Activated CD8-positive, alpha-beta memory T cell treated with anti-CD3 and anti-CD28 coated beads, Interleukin-2, amount 50 U/mL, for 1 hour (primary cell): ENCODE measurements at regions not wholly inside any gene's neighbourhood (a gene's known extent, or its start where the extent isn't known, plus 50 kb on each side); places are given as distances from the start of the nearest gene placed in this dataset.
"Not testable (repeated sequence)": the region's sequence is repeated elsewhere in the genome, so short reads cannot be mapped to it uniquely, and the experiment has no call there.

ENCODE experiments used
- DNase-seq: peaks from one replicate; pipeline ENCODE4 v3.0.0-alpha.2; 2020; ENCODE audit errors: extremely low read depth

DNA sequence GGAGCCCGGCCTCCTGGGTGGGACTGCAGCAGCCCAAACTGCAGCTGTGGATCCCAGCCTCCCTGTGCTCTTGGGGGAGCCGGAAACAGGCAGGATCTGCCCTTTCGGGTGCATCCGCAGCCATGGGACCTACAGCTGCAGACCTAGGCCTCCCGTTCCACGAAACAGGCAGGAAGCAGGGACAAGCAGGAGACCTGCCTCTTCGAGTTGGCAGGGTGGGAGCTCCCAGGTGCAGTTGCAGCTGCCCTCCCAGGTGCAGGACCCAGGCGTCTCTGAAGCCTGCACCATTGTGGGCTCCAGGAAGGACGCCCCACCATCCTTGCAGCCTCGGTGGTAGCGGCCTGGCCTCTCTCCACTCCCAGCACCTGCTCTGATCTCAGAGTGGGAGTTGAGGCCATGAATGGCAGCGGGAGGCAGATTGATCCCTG, 189.0 kb upstream of the KLHL1 start:
- DNase-seq = no peak

DNA sequence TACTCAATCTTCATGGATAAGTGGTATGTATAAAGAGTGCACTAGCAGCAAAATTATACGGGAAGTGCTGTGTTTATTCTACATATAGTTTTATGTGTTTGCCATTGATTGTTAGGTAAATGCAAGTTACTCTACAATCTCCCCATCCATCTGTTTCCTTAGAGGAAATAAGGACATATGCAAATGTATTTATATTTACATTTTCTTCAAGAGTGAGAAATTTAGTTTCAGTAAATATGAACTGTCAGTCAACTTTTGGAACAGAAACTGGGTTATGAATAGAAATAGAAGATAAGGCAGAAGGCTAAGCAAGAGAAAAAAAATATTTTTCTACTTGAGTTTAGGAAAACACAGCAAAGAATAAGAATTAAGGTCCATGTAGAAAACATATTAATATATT, 176.1 kb upstream of the KLHL1 start:
- no peak for DNase-seq

- DNase-seq = no peak
These were observed 167.6 kb upstream of the KLHL1 start for GRCh38 chr13:70275841-70276240.

DNA sequence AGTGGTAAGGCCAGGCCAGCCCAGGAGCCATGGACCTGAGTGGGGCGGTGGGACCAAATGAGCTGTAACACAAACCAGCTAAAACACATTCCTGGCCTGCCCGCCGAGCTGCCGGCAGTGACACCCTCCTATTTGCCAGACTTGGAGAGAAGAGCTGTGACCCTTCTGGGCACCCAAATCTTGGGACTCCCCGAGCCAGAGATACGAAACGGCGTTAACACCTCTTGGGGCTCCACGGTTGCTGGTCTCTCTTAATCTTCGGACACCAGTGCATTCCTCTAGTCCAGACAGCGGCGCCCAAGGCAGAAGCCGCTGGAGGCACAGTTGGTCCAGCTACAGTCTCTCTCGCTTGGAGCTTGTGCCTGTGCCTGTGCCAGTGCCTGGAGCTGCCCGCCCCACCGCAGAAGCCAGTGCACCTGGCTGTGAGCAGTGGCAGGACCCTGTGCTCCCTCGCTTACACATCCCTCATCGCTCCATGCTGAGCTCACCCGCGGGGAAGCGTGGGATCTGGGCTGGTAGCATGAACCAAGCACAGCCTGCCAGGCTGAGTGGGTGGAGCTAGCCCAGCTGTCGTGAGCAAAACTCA, 147.2 kb upstream of the KLHL1 start:
- DNase-seq = no peak

GRCh38 chr13:70253834-70254233, 145.6 kb upstream of the KLHL1 start:
- DNase-seq = no peak

DNA sequence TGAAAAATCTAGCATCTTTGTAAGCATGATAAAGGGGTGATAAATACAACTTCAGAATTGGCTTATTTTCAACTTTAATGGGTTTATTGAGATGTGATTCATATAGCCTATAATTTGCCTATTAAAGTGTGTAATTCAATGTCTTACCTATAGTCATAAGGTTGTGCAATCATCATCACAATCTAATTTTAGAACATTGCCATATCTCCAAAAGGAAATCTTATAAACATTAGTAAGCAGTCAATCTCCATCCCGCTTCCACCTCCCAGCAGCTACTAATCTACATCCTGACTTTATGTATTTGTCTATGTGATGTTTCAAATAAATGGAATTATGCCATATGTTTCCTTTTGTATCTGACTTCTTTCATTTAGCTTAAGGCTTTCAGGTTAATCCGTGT, 145.2 kb upstream of the KLHL1 start:
- no peak for DNase-seq

GRCh38 chr13:70249332-70250064, 141.2 kb upstream of the KLHL1 start:
- DNase-seq = no peak

DNA sequence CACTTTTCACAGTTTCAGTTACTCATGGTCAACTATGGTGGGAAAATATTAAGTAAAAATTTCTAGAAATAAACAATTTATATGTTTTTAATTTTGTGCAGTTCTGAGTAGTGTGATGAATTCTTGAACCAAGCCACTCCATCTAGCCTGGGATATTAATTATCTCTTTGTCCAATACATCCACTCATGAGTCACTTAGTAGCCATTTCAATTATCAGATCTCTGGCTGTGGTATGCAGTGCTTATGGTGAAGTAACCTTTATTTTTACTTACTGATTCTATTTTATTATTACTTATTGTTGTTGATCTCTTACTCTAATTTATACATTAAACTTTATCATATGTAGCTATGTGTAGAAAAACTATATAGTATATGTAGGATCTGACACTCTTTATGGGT, 128.9 kb upstream of the KLHL1 start:
- no peak for DNase-seq

DNA sequence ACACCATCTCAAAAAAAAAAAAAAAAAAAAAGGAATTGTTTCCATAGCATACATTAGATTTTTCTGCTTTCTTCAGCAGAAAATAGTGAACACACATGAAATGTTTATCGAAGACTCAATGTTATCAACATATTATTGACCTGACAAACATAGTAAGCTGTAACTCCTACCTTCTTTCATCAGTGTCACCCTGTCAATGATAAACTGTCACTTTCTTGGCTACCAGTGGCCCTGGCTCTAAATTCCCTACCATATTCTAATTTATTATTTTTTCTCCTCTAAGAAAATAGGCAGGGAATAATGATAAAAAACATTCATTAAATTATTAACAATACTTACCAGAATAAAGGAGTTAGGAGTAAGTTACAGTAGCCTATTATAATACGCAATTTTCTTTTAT, 127.3 kb upstream of the KLHL1 start:
- no peak for DNase-seq

- DNase-seq = no peak
These were observed 115.7 kb upstream of the KLHL1 start for GRCh38 chr13:70223911-70224310.

DNA sequence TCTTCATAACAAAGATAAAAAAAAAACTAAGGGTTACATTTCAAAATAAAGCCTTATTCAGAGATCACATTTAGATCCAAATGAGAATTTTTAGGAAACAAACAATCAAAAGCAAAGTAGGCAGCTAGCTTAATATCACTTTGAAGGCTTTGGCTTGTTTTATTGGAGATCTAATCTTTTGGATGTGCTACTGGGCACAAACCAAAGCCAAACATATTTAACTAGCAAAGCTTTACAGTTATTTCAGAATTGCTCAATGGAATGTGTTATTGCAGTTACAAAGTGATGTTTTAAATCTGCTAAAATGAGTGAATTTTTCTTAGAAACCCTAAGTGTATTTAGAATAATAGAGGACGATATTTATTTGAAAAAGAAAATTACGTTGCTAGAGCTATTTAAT, 114.7 kb upstream of the KLHL1 start:
- no peak for DNase-seq

GRCh38 chr13:70218618-70219017, 110.4 kb upstream of the KLHL1 start:
- no peak for DNase-seq

DNA sequence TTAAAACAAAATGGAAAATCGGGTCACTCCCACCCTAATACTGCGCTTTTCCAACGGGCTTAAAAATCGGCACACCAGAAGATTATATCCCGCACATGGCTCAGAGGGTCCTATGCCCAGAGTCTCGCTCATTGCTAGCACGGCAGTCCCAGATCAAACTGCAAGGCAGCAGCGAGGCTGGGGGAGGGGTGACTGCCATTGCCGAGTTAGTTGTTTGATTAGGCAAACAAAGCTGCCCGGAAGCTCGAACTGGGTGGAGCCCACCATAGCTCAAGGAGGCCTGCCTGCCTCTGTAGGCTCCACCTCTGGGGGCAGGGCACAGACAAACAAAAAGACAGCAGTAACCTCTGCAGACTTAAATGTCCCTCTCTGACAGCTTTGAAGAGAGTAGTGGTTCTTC, 100.7 kb upstream of the KLHL1 start:
- DNase-seq = not testable (repeated sequence)

GRCh38 chr13:70206671-70207070, 98.4 kb upstream of the KLHL1 start:
- DNase-seq = no peak

- no peak for DNase-seq
These were observed 95.5 kb upstream of the KLHL1 start for GRCh38 chr13:70203661-70204229.

DNA sequence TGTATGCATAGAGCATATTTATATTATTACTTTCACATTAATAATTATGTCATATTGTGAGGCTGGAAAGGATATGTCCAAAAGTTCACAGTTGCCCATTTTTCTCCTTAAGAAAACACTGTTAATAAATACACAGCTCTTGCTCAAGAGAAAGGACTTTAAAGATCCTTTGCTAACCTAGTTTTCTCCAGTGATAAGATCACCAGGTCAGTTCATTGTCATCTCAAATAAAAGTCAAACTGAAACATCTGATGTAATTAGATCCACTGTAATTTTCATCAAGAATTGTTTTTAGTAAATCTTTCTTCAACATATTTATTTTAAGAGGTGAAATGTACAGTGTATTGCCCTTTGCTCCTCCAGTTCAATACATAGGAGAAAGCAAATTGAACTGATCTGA, 82.8 kb upstream of the KLHL1 start:
- DNase-seq = no peak

DNA sequence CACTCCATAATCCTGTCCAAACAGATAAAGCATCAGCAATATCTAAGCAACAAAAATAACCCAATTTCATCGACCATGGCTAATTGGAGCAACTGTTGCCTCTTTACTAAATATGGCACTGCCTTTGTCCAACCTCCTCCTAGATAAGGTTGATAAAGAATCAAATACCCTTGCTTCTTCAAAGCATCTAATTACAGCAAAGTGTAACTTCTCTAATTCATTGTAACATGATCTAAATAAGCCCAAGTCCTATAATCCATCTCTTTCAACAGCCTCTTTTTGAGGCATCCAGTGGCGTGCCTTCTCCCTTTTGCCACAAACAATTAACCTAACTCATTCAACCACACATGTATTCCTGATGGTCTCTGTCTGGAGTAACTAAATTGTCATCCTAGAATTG, 81.7 kb upstream of the KLHL1 start:
- no peak for DNase-seq

- DNase-seq = no peak
These were observed 80.3 kb upstream of the KLHL1 start for GRCh38 chr13:70188567-70188966.

DNA sequence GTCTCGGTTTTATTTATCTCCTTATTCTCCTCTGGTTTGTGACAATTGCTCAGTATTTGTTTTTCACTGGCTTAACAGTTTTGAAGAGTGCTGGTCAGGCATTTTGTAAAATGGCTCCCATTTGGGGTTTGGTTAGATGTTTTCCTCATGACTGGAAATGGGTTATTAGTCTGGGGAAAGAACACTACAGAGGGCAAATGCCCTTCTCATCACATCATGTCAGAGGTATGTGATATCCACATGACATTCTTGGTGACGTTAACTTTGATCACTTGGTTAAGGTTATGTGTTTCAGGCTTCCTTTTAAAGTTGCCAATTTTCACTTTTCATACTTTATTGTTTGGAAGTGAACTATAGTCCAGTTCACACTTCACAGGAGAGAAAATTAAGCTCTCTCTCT, 74.8 kb upstream of the KLHL1 start:
- no peak for DNase-seq
